HG03558 (cell line): ENCODE measurements at regions not wholly inside any gene's neighbourhood (a gene's known extent, or its start where the extent isn't known, plus 50 kb on each side); places are given as distances from the start of the nearest gene placed in this dataset.
"Not testable (repeated sequence)": the region's sequence is repeated elsewhere in the genome, so short reads cannot be mapped to it uniquely, and the experiment has no call there.

Experiments used
- ATAC-seq: cut with Tn5 transposase; IDR thresholded peaks from one replicate; pipeline ENCODE4 v1.9.1; 2021; ENCODE audit warnings: moderate number of reproducible peaks; ENCODE audit not compliant: unreplicated experiment; ENCODE audit errors: extremely low read depth

DNA sequence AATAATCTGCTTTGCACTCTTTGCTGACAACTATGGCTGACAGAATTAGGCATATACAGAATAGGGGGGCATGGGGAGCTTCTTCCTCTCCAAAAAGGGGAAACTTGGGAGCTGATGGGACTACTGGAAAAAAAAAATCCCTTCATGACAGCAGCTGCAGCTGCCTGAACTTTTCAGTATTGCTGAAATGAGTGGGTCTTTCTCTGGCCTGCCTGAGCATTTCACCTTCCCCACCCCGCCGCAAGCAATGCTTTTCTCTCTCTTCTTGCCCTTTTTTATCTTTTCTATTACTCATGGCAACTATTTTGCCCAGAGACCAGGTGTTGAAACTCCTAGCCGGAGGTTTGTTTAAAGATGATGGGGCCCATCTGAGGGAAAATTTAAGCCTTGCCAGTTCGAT is 244.9 kb downstream of the SEMA3D start:
- no peak for ATAC-seq

DNA sequence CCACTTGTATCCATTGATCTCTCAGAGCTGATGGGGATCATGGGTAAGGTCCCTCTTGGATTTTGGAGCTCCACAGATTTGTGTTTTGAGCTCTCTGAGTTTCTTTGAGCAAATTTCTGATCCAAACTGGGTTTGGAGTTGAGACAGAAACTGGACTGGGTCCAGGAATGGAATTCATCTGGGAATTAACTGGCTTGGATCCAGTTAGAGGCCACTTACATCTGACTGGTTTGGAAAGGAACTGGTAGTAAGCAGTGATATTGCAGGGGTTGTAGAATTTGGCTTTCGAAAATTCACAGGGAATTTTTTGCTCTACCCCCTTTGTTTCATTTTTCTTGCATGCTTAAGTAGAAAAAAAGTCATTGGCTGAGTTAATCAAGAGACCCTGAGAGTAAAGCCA is 245.6 kb downstream of the SEMA3D start:
- no peak for ATAC-seq

GRCh38 chr7:84939888-84940287 is 247.0 kb downstream of the SEMA3D start:
- ATAC-seq = no peak

- no peak for ATAC-seq
Observed at GRCh38 chr7:84939442-84939841, 247.4 kb downstream of the SEMA3D start.

- ATAC-seq = no peak
Observed at GRCh38 chr7:84924353-84924752, 262.5 kb downstream of the SEMA3D start.

GRCh38 chr7:84923348-84923747 is 263.5 kb downstream of the SEMA3D start:
- no peak for ATAC-seq

- no peak for ATAC-seq
Observed at GRCh38 chr7:84921154-84921553, 265.7 kb downstream of the SEMA3D start.

- not testable (repeated sequence) for ATAC-seq
Observed at GRCh38 chr7:84916973-84917372, 269.9 kb downstream of the SEMA3D start.

DNA sequence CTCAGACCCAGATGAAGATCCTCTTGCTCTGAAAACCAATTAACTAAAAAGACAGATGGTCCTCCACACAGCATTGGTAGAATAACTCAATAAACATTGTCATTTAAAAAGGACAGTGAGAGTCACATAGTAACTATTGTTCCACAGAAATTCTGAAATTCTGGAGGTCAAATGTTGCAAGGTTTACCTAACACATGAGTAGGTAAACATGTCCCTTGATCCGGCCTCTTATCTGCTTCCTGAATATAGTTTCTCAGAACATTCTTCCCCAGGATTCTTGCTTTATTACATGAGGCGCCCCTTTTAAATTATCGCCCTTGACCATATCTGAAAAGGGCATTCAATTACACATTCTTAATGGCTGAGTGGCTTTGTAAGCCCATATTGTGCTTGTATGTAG is 270.7 kb downstream of the SEMA3D start:
- no peak for ATAC-seq

GRCh38 chr7:84914598-84914997 is 272.3 kb downstream of the SEMA3D start:
- ATAC-seq = no peak

DNA sequence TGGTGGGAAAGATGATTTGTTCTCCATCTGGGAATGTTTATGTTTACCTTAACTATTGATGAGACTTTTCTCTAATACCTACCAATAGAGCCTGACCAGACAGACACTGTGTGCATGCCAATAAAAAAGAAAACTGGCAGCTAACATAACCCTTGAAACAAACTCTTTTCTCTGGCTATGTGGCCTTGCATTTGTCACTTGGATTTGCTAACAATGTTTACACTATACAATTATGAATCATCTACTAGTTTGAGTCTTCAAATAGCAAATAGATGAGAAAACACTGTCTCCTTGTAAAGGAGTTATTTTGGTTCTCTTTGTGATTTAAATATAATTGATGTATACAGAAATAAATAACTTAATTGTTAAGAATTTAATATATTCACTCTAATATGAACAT is 273.1 kb downstream of the SEMA3D start:
- ATAC-seq = no peak

- no peak for ATAC-seq
Observed at GRCh38 chr7:84912993-84913635, 273.7 kb downstream of the SEMA3D start.

- ATAC-seq = no peak
Observed at GRCh38 chr7:84912537-84912936, 274.3 kb downstream of the SEMA3D start.

DNA sequence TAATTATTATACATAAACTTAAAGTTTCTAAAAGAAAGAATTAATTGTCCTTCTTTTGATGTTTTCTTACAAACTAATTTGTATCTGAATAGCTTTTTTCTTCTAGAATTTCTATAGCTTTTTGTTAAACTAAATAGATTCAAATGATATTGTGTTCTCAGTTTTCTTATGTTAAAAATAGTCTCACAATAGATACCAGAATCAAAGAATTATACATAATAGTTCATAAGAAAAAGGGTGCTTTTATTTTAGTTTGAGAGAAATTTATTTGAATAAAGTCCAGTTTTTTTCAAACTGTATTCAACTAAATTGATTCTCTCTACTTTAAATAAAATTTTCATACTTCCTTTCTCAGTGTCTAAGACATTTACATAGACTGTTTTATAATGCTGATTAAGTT is 274.8 kb downstream of the SEMA3D start:
- ATAC-seq = no peak

- no peak for ATAC-seq
Observed at GRCh38 chr7:84911077-84911476, 275.8 kb downstream of the SEMA3D start.

- not testable (repeated sequence) for ATAC-seq
Observed at GRCh38 chr7:84910322-84910721, 276.5 kb downstream of the SEMA3D start.

GRCh38 chr7:84908196-84908793 is 278.6 kb downstream of the SEMA3D start:
- no peak for ATAC-seq

DNA sequence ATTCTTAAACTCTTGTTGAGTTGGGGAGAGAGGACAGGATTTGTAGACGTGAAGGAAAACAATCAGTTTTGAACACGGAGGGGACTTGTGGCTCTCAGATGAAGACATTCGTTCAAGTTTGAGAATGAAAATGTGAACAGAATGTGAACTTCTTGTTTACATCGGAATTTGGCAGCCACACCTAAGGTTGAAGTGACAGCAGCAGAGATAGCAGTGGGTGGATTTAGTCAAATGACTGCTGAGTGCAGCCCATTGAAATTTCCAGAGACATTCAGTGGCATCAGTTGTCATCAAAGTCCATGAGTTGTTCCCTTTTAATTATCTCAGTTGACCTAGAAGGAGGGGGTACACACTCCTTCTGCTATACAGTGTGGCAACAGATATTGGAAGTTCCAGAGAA is 280.0 kb downstream of the SEMA3D start:
- ATAC-seq = no peak

- ATAC-seq = no peak
Observed at GRCh38 chr7:84904561-84904960, 282.3 kb downstream of the SEMA3D start.

DNA sequence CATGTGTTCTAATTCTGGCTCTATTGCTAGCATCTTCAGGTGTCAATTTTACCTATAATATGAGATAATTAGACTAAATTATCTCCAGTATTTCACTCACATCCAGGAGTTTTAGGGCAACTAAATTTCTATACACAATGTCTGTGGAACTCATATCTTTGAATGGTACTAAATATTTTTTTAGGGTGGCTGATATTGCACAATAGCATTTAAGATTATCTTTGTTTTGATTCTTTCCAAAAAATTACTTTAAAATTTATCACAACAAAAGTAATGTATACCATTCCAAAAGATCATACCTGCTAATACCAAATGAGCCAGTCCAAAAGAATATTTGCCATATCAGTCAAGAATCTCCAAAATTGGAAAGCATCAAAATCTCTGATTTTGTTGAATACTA is 285.5 kb downstream of the SEMA3D start:
- no peak for ATAC-seq

- no peak for ATAC-seq
Observed at GRCh38 chr7:84900215-84900614, 286.6 kb downstream of the SEMA3D start.

GRCh38 chr7:84895563-84895962 is 291.3 kb downstream of the SEMA3D start:
- ATAC-seq = no peak
